ENCODE measurements at regions not wholly inside any gene's neighbourhood (a gene's known extent, or its start where the extent isn't known, plus 50 kb on each side); places are given as distances from the start of the nearest gene placed in this dataset.

GRCh38 chr16:76796416-76796815 lies 394.6 kb upstream of the MON1B start:
- no peak for FAIRE-seq
- no peaks in the 10 kb centered on the region for H3K9me3 ChIP-seq
- intact Hi-C loops (cut with DNase I): no loop called here
- WGBS, 2 donors: 62 to 67% methylated on average over 8 of the region's 8 CpGs
- no peak overlapping the region for H3K4me3 ChIP-seq
- no peak overlapping the region for H3K27ac ChIP-seq
- TF ChIP-seq CTCF (IDR thresholded peaks at IDR 0.05): no peak
- DNase-seq: no peak
- no peaks in the 10 kb centered on the region for H3K27me3 ChIP-seq
- H3K36me3 ChIP-seq: no peaks in the 10 kb centered on the region
- H3K4me1 ChIP-seq: no peaks in the 10 kb centered on the region
- no peak for ATAC-seq

- intact Hi-C loops (cut with DNase I): no loop called here
- no peak for DNase-seq
- Histone ChIP-seq H3K4me3 (no peak overlapping the region), H3K27me3 (no peaks in the 10 kb centered on the region), H3K4me1 (no peaks in the 10 kb centered on the region), H3K9me3 (no peaks in the 10 kb centered on the region), H3K36me3 (no peaks in the 10 kb centered on the region), H3K27ac (no peak overlapping the region)
- WGBS, 2 donors: 83 to 85% methylated on average over 1 of the region's 1 CpG
- TF ChIP-seq CTCF (IDR thresholded peaks at IDR 0.05): no peak
- FAIRE-seq: no peak
- ATAC-seq: no peak
Measured at GRCh38 chr16:76796978-76797377, 394.0 kb upstream of the MON1B start.

GRCh38 chr16:76797457-76797856 lies 393.5 kb upstream of the MON1B start:
- TF ChIP-seq CTCF (IDR thresholded peaks at IDR 0.05): no peak
- H3K36me3 ChIP-seq: no peaks in the 10 kb centered on the region
- FAIRE-seq (no peak), DNase-seq (no peak), ATAC-seq (no peak)
- H3K4me1 ChIP-seq: no peaks in the 10 kb centered on the region
- H3K27me3 ChIP-seq: no peaks in the 10 kb centered on the region
- no peak overlapping the region for H3K4me3 ChIP-seq
- 72 to 80% methylated on average over 4 of the region's 4 CpGs for WGBS, 2 donors
- no peak overlapping the region for H3K27ac ChIP-seq
- H3K9me3 ChIP-seq: no peaks in the 10 kb centered on the region
- intact Hi-C loops (cut with DNase I): no loop called here

GRCh38 chr16:76800196-76800595 lies 390.8 kb upstream of the MON1B start:
- Histone ChIP-seq H3K4me3 (no peak overlapping the region), H3K27ac (no peak overlapping the region), H3K27me3 (no peaks in the 10 kb centered on the region), H3K9me3 (no peaks in the 10 kb centered on the region), H3K4me1 (no peaks in the 10 kb centered on the region), H3K36me3 (no peaks in the 10 kb centered on the region)
- TF ChIP-seq CTCF (IDR thresholded peaks at IDR 0.05): no peak
- FAIRE-seq: no peak
- ATAC-seq: no peak
- intact Hi-C loops (cut with DNase I): no loop called here
- 86 to 90% methylated on average over 6 of the region's 6 CpGs for WGBS, 2 donors
- DNase-seq: no peak

GRCh38 chr16:76801357-76801756 lies 389.6 kb upstream of the MON1B start:
- intact Hi-C loops (cut with DNase I): no loop called here
- H3K36me3 ChIP-seq: no peaks in the 10 kb centered on the region
- H3K4me3 ChIP-seq: no peak overlapping the region
- ATAC-seq: no peak
- no peak for DNase-seq
- no peak overlapping the region for H3K27ac ChIP-seq
- TF ChIP-seq CTCF (IDR thresholded peaks at IDR 0.05): no peak
- WGBS, 2 donors: 55 to 59% methylated on average over 4 of the region's 4 CpGs
- H3K4me1 ChIP-seq: no peaks in the 10 kb centered on the region
- no peak for FAIRE-seq
- H3K27me3 ChIP-seq: no peaks in the 10 kb centered on the region
- no peaks in the 10 kb centered on the region for H3K9me3 ChIP-seq
